Liver (tissue), 3 donors: ENCODE measurements at regions not wholly inside any gene's neighbourhood (a gene's known extent, or its start where the extent isn't known, plus 50 kb on each side); places are given as distances from the start of the nearest gene placed in this dataset.

ENCODE experiments used
- EGR1 ChIP-seq, 2 donors: IDR thresholded peaks; 2 replicates each; pipeline ENCODE4 v1.6.1; 2016 to 2018; ENCODE audit warnings: antibody characterized with exemption in 2 of 2, low read depth in 2 of 2
- FOXA1 ChIP-seq: IDR thresholded peaks from 2 replicates; pipeline ENCODE4 v1.6.1; 2016; ENCODE audit warnings: antibody characterized with exemption
- FOXA2 ChIP-seq: IDR thresholded peaks from 2 replicates; pipeline ENCODE4 v1.6.1; 2016; ENCODE audit warnings: antibody characterized with exemption
- GABPA ChIP-seq, 2 donors: IDR thresholded peaks in 1 of 2; conservative IDR thresholded peaks in 1 of 2; 2 replicates each; pipeline ENCODE4 v1.6.1; 2016; ENCODE audit warnings: antibody characterized with exemption in 2 of 2, mild to moderate bottlenecking in 1 of 2, moderate library complexity in 1 of 2
- HNF4A ChIP-seq, 2 donors: conservative IDR thresholded peaks; 2 replicates each; pipeline ENCODE4 v1.6.1; 2016; ENCODE audit warnings: antibody characterized with exemption in 2 of 2, mild to moderate bottlenecking in 2 of 2
- HNF4G ChIP-seq: IDR thresholded peaks from 2 replicates; pipeline ENCODE4 v1.6.1; 2016; ENCODE audit warnings: antibody characterized with exemption
- NR2F2 ChIP-seq: IDR thresholded peaks from 2 replicates; pipeline ENCODE4 v1.6.1; 2016; ENCODE audit warnings: antibody characterized with exemption
- RAD21 ChIP-seq, 2 donors: IDR thresholded peaks; 2 replicates each; pipeline ENCODE4 v1.6.1; 2016; ENCODE audit warnings: antibody characterized with exemption in 2 of 2, mild to moderate bottlenecking in 2 of 2
- YY1 ChIP-seq: IDR thresholded peaks from 2 replicates; pipeline ENCODE4 v1.6.1; 2016; ENCODE audit warnings: antibody characterized with exemption, mild to moderate bottlenecking
- TF ChIP-seq, protein P1 (sequence below): IDR thresholded peaks from 2 replicates; pipeline ENCODE4 v1.6.1; 2016; ENCODE audit warnings: antibody characterized with exemption, mild to moderate bottlenecking
- TF ChIP-seq, protein P2 (sequence below): fragments of 150-350 bp; IDR thresholded peaks from 2 replicates; pipeline ENCODE4 v1.5.1; 2017; ENCODE audit warnings: improper control_type of control experiment, low read depth, low read length; ENCODE audit not compliant: missing input control
- TF ChIP-seq, protein P3 (sequence below): IDR thresholded peaks from 2 replicates; pipeline ENCODE4 v1.6.1; 2016; ENCODE audit warnings: antibody characterized with exemption
- TF ChIP-seq, protein P4 (sequence below): IDR thresholded peaks from 2 replicates; pipeline ENCODE4 v1.6.1; 2016; ENCODE audit warnings: antibody characterized with exemption
- TF ChIP-seq, protein P5 (sequence below): IDR thresholded peaks from 2 replicates; pipeline ENCODE4 v1.6.1; 2016; ENCODE audit warnings: antibody characterized with exemption
- donor health status: healthy.
- donor health status: healthy.

DNA sequence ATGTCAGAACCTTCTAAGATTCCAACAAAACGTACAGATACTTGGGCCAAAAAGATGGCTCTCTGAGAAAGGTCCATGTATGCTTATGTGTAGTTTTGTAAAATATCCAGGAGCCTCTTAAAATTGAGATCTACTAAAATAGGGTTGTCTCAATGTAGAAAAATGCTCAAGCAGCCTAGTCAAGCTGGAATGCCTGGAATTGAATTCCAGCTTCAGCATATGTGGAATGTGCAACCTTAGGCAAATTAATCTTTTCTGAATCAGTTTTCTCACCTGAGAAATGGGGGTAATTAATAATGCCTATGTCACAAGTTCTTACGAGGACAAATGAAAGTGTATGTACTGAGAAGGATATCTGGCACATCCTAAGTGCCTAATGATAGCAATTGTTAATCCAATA, 662.4 kb downstream of the DTWD2 start:
- TF ChIP-seq YY1 (no peak), FOXA1 (no peak), HNF4A (conservative IDR thresholded peaks at IDR 0.05) (no peak), RAD21 (IDR thresholded peaks at IDR 0.05) (no peak), GABPA (IDR thresholded peaks at IDR 0.05 in 1 of 2, conservative IDR thresholded peaks at IDR 0.05 in 1 of 2) (no peak), FOXA2 (no peak), EGR1 (IDR thresholded peaks at IDR 0.05; ENCODE audit: low read depth in 2 of 2) (no peak), HNF4G (no peak), NR2F2 (no peak)
- TF ChIP-seq, protein P1, sequence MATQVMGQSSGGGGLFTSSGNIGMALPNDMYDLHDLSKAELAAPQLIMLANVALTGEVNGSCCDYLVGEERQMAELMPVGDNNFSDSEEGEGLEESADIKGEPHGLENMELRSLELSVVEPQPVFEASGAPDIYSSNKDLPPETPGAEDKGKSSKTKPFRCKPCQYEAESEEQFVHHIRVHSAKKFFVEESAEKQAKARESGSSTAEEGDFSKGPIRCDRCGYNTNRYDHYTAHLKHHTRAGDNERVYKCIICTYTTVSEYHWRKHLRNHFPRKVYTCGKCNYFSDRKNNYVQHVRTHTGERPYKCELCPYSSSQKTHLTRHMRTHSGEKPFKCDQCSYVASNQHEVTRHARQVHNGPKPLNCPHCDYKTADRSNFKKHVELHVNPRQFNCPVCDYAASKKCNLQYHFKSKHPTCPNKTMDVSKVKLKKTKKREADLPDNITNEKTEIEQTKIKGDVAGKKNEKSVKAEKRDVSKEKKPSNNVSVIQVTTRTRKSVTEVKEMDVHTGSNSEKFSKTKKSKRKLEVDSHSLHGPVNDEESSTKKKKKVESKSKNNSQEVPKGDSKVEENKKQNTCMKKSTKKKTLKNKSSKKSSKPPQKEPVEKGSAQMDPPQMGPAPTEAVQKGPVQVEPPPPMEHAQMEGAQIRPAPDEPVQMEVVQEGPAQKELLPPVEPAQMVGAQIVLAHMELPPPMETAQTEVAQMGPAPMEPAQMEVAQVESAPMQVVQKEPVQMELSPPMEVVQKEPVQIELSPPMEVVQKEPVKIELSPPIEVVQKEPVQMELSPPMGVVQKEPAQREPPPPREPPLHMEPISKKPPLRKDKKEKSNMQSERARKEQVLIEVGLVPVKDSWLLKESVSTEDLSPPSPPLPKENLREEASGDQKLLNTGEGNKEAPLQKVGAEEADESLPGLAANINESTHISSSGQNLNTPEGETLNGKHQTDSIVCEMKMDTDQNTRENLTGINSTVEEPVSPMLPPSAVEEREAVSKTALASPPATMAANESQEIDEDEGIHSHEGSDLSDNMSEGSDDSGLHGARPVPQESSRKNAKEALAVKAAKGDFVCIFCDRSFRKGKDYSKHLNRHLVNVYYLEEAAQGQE, result no peak
- TF ChIP-seq, protein P2, sequence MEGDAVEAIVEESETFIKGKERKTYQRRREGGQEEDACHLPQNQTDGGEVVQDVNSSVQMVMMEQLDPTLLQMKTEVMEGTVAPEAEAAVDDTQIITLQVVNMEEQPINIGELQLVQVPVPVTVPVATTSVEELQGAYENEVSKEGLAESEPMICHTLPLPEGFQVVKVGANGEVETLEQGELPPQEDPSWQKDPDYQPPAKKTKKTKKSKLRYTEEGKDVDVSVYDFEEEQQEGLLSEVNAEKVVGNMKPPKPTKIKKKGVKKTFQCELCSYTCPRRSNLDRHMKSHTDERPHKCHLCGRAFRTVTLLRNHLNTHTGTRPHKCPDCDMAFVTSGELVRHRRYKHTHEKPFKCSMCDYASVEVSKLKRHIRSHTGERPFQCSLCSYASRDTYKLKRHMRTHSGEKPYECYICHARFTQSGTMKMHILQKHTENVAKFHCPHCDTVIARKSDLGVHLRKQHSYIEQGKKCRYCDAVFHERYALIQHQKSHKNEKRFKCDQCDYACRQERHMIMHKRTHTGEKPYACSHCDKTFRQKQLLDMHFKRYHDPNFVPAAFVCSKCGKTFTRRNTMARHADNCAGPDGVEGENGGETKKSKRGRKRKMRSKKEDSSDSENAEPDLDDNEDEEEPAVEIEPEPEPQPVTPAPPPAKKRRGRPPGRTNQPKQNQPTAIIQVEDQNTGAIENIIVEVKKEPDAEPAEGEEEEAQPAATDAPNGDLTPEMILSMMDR, result no peak
- TF ChIP-seq, protein P3, sequence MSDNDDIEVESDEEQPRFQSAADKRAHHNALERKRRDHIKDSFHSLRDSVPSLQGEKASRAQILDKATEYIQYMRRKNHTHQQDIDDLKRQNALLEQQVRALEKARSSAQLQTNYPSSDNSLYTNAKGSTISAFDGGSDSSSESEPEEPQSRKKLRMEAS, result no peak
- TF ChIP-seq, protein P4, sequence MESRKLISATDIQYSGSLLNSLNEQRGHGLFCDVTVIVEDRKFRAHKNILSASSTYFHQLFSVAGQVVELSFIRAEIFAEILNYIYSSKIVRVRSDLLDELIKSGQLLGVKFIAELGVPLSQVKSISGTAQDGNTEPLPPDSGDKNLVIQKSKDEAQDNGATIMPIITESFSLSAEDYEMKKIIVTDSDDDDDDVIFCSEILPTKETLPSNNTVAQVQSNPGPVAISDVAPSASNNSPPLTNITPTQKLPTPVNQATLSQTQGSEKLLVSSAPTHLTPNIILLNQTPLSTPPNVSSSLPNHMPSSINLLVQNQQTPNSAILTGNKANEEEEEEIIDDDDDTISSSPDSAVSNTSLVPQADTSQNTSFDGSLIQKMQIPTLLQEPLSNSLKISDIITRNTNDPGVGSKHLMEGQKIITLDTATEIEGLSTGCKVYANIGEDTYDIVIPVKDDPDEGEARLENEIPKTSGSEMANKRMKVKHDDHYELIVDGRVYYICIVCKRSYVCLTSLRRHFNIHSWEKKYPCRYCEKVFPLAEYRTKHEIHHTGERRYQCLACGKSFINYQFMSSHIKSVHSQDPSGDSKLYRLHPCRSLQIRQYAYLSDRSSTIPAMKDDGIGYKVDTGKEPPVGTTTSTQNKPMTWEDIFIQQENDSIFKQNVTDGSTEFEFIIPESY, result no peak
- TF ChIP-seq, protein P5, sequence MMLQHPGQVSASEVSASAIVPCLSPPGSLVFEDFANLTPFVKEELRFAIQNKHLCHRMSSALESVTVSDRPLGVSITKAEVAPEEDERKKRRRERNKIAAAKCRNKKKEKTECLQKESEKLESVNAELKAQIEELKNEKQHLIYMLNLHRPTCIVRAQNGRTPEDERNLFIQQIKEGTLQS, result no peak
